Prostate gland (tissue), 2 donors: ENCODE measurements at regions not wholly inside any gene's neighbourhood (a gene's known extent, or its start where the extent isn't known, plus 50 kb on each side); places are given as distances from the start of the nearest gene placed in this dataset.

Experiments
- DNase-seq: peaks from one replicate; pipeline ENCODE4 v3.0.0-alpha.2; 2019; ENCODE audit warnings: low spot score
- H3K27ac ChIP-seq, 2 donors: fragments of 200-600 bp; sonication (generic); 2 replicates each; pipeline ENCODE4 v1.5.1; 2017 to 2019
- H3K27me3 ChIP-seq: fragments of 200-600 bp; sonication (generic); replicated peaks from 2 replicates; pipeline ENCODE4 v1.5.1; 2019; ENCODE audit not compliant: insufficient read depth
- H3K36me3 ChIP-seq, 2 donors: fragments of 200-600 bp; sonication (generic); 1 replicate in 1 of 2; 2 replicates in 1 of 2; pipeline versions ENCODE4 v1.5.1 to v1.8.1; 2017 to 2019
- H3K4me1 ChIP-seq: fragments of 200-600 bp; sonication (generic); replicated peaks from 2 replicates; pipeline ENCODE4 v1.5.1; 2019
- H3K4me3 ChIP-seq, 2 donors: fragments of 200-600 bp; sonication (generic); 2 replicates each; pipeline ENCODE4 v1.5.1; 2017 to 2019
- H3K9me3 ChIP-seq: fragments of 200-600 bp; sonication (generic); 2 replicates; pipeline ENCODE4 v1.5.1; 2017
- CTCF ChIP-seq, 4 experiments: fragments of 200-600 bp in 2 of 4; fragments of 450-650 bp in 2 of 4; sonication (generic) in 2 of 4; IDR thresholded peaks; 1 replicate in 3 of 4; 2 replicates in 1 of 4; pipeline ENCODE4 v1.5.1; 2016 to 2019; ENCODE audit warnings: antibody characterized with exemption in 4 of 4, mild to moderate bottlenecking in 2 of 4, moderate library complexity in 2 of 4
- POLR2A ChIP-seq: fragments of 450-650 bp; IDR thresholded peaks from one replicate; pipeline ENCODE4 v1.6.1; 2016; ENCODE audit warnings: antibody characterized with exemption, mild to moderate bottlenecking
- POLR2AphosphoS5 ChIP-seq: sonication (generic); formaldehyde crosslinking; IDR thresholded peaks from one replicate; pipeline ENCODE4 v1.6.1; 2017; ENCODE audit warnings: antibody characterized with exemption
- WGBS: methylation state at CpG from one replicate; pipeline ENCODE4 v1.1.5; 2018; 5-methylcytosine and 5-hydroxymethylcytosine counted together
- intact Hi-C: fragments of 100-400 bp; cut with DNase I; formaldehyde crosslinking; loops from one replicate; pipeline ENCODE4 v1.14.2; 2022

DNA sequence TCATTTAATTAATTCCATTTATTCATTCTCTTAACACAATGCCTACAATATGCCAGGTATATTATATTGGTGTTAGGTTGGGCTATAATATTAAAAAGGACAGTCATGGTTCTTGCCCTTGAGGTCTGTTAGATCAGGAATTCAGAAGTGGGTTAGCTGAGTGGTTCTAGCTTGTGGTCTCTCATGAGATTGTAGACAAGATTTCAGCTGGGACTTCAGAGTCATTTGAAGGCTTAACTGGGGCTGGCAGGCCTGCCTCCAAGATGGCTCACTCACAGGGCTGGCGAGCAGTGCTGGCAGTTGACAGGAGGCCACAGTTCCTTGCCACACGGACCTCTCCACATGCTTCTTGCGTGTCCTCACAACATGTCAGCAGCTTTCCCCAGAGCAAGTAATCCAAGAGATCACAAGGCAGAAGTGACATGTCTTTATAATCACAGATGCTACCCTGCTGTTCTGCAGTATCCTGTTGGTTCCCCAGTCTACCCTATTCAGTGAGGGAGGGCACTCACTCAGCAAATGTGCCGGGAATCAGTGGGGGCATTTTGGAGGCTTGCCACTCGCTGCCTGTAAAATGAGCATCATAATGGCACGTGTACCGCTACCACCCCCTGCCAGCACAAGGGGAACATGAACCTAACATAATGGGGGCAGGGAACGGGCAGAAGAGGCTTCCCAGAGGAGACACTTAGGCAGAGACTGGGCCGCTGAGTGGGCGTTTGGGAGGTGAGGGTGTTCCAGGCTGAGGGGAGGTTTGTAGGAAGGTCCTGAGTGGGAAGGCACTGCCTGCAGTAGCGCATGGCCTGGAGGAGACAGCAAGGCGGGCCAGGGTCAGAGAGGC lies 70.0 kb downstream of the EXOSC2 start:
- DNase-seq, result no peak
- no peaks in the 10 kb centered on the region for H3K36me3 ChIP-seq
- TF ChIP-seq POLR2AphosphoS5 (no peak), CTCF (IDR thresholded peaks at IDR 0.05) (no peak), POLR2A (no peak)
- WGBS, result 86% methylated on average over 12 of the region's 12 CpGs
- H3K9me3 ChIP-seq, result no peaks in the 10 kb centered on the region
- no peak overlapping the region for H3K4me3 ChIP-seq
- no peaks in the 10 kb centered on the region for H3K4me1 ChIP-seq
- no peak overlapping the region for H3K27ac ChIP-seq
- H3K27me3 ChIP-seq, result no peaks in the 10 kb centered on the region
- intact Hi-C loops, result no loop called here

GRCh38 chr9:130765137-130766020 lies 69.7 kb upstream of the ABL1 start:
- H3K27ac ChIP-seq, result no peak overlapping the region
- no peak overlapping the region for H3K4me3 ChIP-seq
- no peaks in the 10 kb centered on the region for H3K4me1 ChIP-seq
- H3K36me3 ChIP-seq, result no peaks in the 10 kb centered on the region
- intact Hi-C loops, result loop anchor here (5.0 kb wide), 2 partner anchors 63 to 177 kb away; no protein-coding TSS in a partner anchor
- H3K9me3 ChIP-seq, result no peaks in the 10 kb centered on the region
- TF ChIP-seq CTCF (IDR thresholded peaks at IDR 0.05) (no peak), POLR2AphosphoS5 (no peak), POLR2A (no peak)
- DNase-seq, result no peak
- H3K27me3 ChIP-seq, result no peaks in the 10 kb centered on the region
- WGBS, result 79% methylated on average over 8 of the region's 8 CpGs

- WGBS, result 78% methylated on average over 19 of the region's 19 CpGs
- H3K27me3 ChIP-seq, result no peaks in the 10 kb centered on the region
- H3K27ac ChIP-seq, result no peak overlapping the region
- TF ChIP-seq POLR2AphosphoS5 (no peak), CTCF (IDR thresholded peaks at IDR 0.05) (no peak), POLR2A (no peak)
- H3K4me3 ChIP-seq, result no peak overlapping the region
- H3K4me1 ChIP-seq, result no peaks in the 10 kb centered on the region
- intact Hi-C loops, result loop anchor here (5.0 kb wide), 2 partner anchors 64 to 176 kb away; no protein-coding TSS in a partner anchor
- no peaks in the 10 kb centered on the region for H3K36me3 ChIP-seq
- no peaks in the 10 kb centered on the region for H3K9me3 ChIP-seq
- no peak for DNase-seq
Measured at GRCh38 chr9:130766021-130766926, 68.8 kb upstream of the ABL1 start.

GRCh38 chr9:130766927-130767307 lies 68.1 kb upstream of the ABL1 start:
- TF ChIP-seq POLR2AphosphoS5 (no peak), POLR2A (no peak), CTCF (IDR thresholded peaks at IDR 0.05) (no peak)
- intact Hi-C loops, result loop anchor here (5.0 kb wide), 2 partner anchors 65 to 175 kb away; no protein-coding TSS in a partner anchor
- H3K4me3 ChIP-seq, result no peak overlapping the region
- H3K4me1 ChIP-seq, result no peaks in the 10 kb centered on the region
- no peak for DNase-seq
- 71% methylated on average over 4 of the region's 4 CpGs for WGBS
- no peaks in the 10 kb centered on the region for H3K9me3 ChIP-seq
- no peaks in the 10 kb centered on the region for H3K36me3 ChIP-seq
- no peaks in the 10 kb centered on the region for H3K27me3 ChIP-seq
- no peak overlapping the region for H3K27ac ChIP-seq
